Kidney capillary endothelial cell (primary cell): ENCODE measurements at regions not wholly inside any gene's neighbourhood (a gene's known extent, or its start where the extent isn't known, plus 50 kb on each side); places are given as distances from the start of the nearest gene placed in this dataset.
"Not testable (repeated sequence)": the region's sequence is repeated elsewhere in the genome, so short reads cannot be mapped to it uniquely, and the experiment has no call there.

Experiments used
- DNase-seq: peaks from one replicate; pipeline ENCODE4 v3.0.0-alpha.2; 2018; ENCODE audit warnings: low spot score

- peak; percentile 44 for DNase-seq
Measured at GRCh38 chr5:67983251-67984110, 232.1 kb upstream of the PIK3R1 start.

GRCh38 chr5:67982160-67982559 is 233.4 kb upstream of the PIK3R1 start:
- DNase-seq: not testable (repeated sequence)

GRCh38 chr5:67978171-67978570 is 237.4 kb upstream of the PIK3R1 start:
- no peak for DNase-seq

- DNase-seq: no peak
Measured at GRCh38 chr5:67976891-67977601, 238.5 kb upstream of the PIK3R1 start.

GRCh38 chr5:67976181-67976580 is 239.4 kb upstream of the PIK3R1 start:
- no peak for DNase-seq

- DNase-seq: no peak
Measured at GRCh38 chr5:67974471-67974870, 241.1 kb upstream of the PIK3R1 start.

- no peak for DNase-seq
Measured at GRCh38 chr5:67974054-67974453, 241.5 kb upstream of the PIK3R1 start.

GRCh38 chr5:67971971-67972821 is 243.4 kb upstream of the PIK3R1 start:
- DNase-seq: no peak

- DNase-seq: no peak
Measured at GRCh38 chr5:67971223-67971830, 244.2 kb upstream of the PIK3R1 start.

GRCh38 chr5:67969631-67970030 is 245.9 kb upstream of the PIK3R1 start:
- DNase-seq: no peak

GRCh38 chr5:67969176-67969575 is 246.4 kb upstream of the PIK3R1 start:
- no peak for DNase-seq

- no peak for DNase-seq
Measured at GRCh38 chr5:67966712-67967111, 248.8 kb upstream of the PIK3R1 start.

GRCh38 chr5:67964619-67965018 is 250.9 kb upstream of the PIK3R1 start:
- no peak for DNase-seq

GRCh38 chr5:67963789-67964519 is 251.6 kb upstream of the PIK3R1 start:
- no peak for DNase-seq

GRCh38 chr5:67960939-67961338 is 254.6 kb upstream of the PIK3R1 start:
- no peak for DNase-seq

- no peak for DNase-seq
Measured at GRCh38 chr5:67957374-67957773, 258.2 kb upstream of the PIK3R1 start.

- no peak for DNase-seq
Measured at GRCh38 chr5:67954351-67954750, 261.2 kb upstream of the PIK3R1 start.

- no peak for DNase-seq
Measured at GRCh38 chr5:67942421-67942820, 273.1 kb upstream of the PIK3R1 start.

- DNase-seq: no peak
Measured at GRCh38 chr5:67941614-67942401, 273.7 kb upstream of the PIK3R1 start.

- DNase-seq: no peak
Measured at GRCh38 chr5:67935908-67936566, 279.5 kb upstream of the PIK3R1 start.
